Hematopoietic multipotent progenitor cell treated with erythropoietin and hydrocortisone succinate and interleukin-3 and kit ligand, for 6 days (in vitro differentiated cells): ENCODE measurements at regions not wholly inside any gene's neighbourhood (a gene's known extent, or its start where the extent isn't known, plus 50 kb on each side); places are given as distances from the start of the nearest gene placed in this dataset.
A peak's percentile ranks its signal among the peaks of the same experiment; 100 is the strongest.

Experiments used
- DNase-seq: peaks from one replicate; pipeline ENCODE4 v3.0.0-alpha.2; 2015

- no peak for DNase-seq
These were observed 169.9 kb downstream of the CPE start for GRCh38 chr4:165548702-165549101.

GRCh38 chr4:165553221-165553810 lies 174.5 kb downstream of the CPE start:
- DNase-seq = no peak

DNA sequence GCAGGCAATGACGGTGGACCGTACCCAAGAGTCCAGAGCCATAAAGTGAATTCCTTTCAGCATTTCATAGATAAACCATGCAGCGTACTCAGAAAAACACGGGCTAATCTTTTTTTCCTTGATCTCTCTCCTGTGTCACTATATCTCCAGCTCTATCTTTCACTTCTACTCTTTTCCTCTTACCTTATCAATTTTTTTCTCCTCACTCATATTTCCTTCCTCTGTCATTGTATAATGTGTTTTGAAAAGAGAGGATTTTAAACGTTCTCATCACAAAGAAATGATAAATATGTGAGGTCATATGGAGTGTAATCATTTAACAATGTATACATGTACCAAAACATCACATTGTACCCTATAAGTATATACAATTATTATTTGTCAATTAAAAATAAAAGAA lies 176.5 kb downstream of the CPE start:
- no peak for DNase-seq

DNA sequence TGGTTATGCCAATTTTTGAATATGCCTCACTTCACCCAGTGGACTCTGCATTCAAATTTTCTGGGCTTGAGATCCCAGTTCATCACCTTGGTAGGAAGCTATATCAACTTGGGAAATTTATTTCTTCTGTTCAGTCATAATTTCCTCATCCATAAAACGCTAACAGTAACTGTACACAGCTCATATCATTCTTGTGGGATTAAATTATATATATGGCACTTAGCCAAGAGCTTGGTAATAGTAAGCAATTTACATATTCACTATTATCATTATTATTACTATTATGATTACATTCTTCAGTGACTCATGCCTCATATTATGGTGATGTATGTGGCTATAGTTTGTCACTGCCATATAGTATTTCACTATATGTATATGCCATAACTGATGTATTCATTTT lies 177.6 kb downstream of the CPE start:
- no peak for DNase-seq

DNA sequence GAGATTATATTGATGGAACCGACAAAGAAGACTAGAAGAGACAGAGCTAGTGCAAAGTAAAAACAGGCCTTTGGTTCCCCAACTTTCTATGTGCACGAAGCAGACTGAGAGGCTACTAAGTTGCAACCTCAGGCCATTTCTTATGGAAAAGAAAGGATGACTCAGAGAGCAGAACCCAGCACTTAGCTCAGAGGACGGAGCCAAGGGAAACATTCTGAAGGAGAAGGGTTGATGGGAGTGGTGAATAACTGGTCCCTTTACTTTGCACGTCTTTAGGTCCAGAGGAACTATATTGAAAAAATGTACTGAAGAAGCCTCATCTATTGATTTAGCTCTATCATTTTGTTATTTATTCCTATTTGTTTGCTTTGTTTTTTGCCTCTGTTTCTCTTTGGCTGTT lies 182.1 kb downstream of the CPE start:
- DNase-seq = no peak

- DNase-seq = no peak
These were observed 185.0 kb downstream of the CPE start for GRCh38 chr4:165563851-165564250.

DNA sequence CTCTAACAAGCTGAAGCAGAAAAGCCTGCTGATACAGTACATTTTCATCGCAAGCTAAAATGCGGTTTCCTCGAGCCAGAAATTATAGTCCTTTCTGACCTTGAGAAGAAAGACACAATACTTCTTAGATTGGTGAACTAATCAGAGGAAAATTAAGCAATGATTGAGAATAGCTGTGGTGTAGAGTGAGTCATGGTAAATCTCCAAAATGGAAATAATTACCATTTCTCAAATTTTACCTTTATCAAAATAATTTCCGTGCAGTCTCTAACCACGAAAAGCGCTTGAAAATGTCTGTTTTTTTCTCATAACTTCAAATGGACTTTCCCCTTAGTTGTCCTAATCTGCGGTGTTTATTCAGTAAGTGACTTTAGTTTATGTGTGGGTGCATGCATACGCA lies 190.2 kb downstream of the CPE start:
- DNase-seq = no peak

DNA sequence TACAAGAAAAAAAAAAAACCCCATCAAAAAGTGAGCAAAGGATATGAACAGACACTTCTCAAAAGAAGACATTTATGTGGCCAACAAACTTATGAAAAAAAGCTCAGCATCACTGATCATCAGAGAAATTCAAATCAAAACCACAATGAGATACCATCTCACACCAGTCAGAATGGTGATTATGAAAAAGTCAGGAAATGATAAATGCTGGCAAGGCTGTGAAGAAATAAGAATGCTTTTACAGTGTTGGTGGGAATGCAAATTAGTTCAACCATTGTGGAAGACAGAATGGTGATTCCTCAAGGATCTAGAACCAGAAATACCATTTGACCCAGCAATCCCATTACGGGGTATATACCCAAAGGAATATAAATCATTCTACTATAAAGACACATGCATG lies 192.7 kb downstream of the CPE start:
- DNase-seq = peak; percentile 6

- no peak for DNase-seq
These were observed 201.6 kb downstream of the CPE start for GRCh38 chr4:165580351-165580905.

- DNase-seq = no peak
These were observed 204.5 kb downstream of the CPE start for GRCh38 chr4:165583341-165583740.

GRCh38 chr4:165584916-165585315 lies 206.1 kb downstream of the CPE start:
- no peak for DNase-seq

- no peak for DNase-seq
These were observed 209.9 kb downstream of the CPE start for GRCh38 chr4:165588534-165589315.

GRCh38 chr4:165592386-165592785 lies 213.6 kb downstream of the CPE start:
- no peak for DNase-seq

- no peak for DNase-seq
These were observed 219.0 kb downstream of the CPE start for GRCh38 chr4:165597581-165598480.

- DNase-seq = peak; percentile 11
These were observed 222.3 kb downstream of the CPE start for GRCh38 chr4:165600959-165601683.

GRCh38 chr4:165602621-165603020 lies 223.8 kb downstream of the CPE start:
- DNase-seq = peak; percentile 11

GRCh38 chr4:165604181-165604580 lies 225.4 kb downstream of the CPE start:
- DNase-seq = no peak

- DNase-seq = no peak
These were observed 227.0 kb downstream of the CPE start for GRCh38 chr4:165605811-165606210.

DNA sequence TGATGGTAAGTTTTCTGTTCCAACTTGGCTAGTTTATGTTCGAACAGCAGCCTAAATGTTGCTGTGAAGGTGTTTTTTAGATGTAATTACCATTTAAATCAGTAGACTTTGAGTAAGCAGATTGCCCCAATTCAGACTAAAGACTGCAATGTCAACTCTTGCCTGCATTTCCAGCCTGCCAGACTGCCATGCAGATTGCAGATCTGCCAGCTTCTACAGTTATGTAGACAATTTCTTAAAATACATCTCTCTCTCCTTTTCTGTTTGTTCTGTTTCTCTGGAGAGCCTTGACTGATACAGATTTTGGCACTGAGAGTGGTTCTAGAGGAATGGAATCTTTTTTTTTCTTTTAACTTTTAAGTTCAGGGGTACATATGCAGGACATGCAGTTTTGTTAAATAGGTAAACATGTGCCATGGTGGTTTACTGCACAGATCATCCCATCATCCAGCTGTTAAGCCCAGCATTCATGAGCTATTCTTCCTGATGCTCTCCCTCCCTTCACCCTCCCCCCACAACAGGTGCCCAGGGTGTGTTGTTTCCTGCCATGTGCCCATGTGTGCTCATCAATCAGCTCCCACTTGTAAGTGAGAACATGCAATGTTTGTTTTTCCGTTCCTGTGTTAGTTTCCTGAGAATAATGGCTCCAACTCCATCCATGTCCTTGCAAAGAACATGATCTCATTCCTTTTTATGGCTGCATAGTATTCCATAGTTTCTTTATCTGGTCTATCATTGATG lies 227.8 kb downstream of the CPE start:
- no peak for DNase-seq

- no peak for DNase-seq
These were observed 230.8 kb downstream of the CPE start for GRCh38 chr4:165609653-165610052.

- DNase-seq = no peak
These were observed 232.1 kb downstream of the CPE start for GRCh38 chr4:165610679-165611437.
